ENCODE measurements at regions not wholly inside any gene's neighbourhood (a gene's known extent, or its start where the extent isn't known, plus 50 kb on each side); places are given as distances from the start of the nearest gene placed in this dataset.
"Not testable (repeated sequence)": the region's sequence is repeated elsewhere in the genome, so short reads cannot be mapped to it uniquely, and the experiment has no call there.

DNA sequence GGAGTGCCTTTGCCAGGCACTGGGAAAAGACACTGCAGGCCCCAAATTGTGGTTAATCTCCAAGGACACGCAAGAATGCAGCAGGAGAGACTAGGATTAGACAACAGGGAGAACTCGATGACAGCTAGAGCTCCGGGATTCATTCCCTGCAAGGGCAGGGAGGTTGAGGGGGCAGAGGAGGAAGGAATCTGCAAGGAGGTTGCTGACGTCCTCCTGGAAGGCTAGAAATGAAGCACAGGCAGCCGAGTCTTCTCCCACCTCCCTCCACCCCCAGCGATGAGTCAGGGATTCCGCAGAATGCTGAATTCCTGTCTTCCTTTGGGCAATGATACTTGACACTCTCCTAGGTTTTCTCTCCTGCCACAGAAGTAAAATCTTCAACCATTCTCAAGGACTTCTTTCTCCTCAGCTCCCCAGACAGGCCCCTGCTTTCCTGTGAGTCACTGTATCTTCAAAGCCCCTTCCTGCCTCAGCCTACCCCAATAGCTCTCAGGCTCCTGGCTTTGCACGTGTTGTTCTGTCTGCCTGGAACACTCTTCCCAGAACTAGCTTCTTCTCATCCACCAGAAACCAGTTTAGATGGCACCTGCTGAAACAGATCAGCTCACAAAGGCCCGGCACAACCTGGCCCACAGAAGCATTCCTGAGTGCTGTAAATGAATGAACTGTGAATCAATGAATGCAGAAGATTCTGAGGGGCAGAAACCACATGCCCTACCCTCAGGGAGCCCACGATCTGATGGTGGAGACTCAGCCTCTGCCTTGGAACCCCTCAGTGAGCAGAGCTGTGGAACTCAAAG, 85.6 kb downstream of the MRPL14 start:
- peak; percentile 99 for DNase-seq (ENCODE audit: low read depth)

DNA sequence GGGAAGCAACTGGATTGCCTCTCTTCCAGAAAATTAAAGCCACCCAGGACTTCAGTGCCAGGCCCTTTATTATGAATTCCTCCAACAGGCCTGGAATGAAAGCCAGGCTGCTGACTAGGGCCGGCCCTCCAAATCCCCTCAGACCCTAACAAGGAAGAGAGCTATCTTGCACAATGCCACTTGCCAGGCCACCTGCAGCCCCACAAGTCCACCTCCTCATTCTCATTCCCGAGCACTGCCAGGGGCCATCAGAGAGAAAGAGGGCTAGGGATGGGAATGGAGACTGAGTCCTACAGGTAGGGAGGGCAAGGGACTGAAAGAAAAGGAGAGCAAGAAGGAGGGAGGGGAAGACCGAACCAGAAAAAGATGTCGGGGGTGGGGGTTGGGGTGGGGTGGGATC, 86.5 kb downstream of the MRPL14 start:
- TF ChIP-seq, protein P1, sequence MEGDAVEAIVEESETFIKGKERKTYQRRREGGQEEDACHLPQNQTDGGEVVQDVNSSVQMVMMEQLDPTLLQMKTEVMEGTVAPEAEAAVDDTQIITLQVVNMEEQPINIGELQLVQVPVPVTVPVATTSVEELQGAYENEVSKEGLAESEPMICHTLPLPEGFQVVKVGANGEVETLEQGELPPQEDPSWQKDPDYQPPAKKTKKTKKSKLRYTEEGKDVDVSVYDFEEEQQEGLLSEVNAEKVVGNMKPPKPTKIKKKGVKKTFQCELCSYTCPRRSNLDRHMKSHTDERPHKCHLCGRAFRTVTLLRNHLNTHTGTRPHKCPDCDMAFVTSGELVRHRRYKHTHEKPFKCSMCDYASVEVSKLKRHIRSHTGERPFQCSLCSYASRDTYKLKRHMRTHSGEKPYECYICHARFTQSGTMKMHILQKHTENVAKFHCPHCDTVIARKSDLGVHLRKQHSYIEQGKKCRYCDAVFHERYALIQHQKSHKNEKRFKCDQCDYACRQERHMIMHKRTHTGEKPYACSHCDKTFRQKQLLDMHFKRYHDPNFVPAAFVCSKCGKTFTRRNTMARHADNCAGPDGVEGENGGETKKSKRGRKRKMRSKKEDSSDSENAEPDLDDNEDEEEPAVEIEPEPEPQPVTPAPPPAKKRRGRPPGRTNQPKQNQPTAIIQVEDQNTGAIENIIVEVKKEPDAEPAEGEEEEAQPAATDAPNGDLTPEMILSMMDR (conservative IDR thresholded peaks at IDR 0.05; ENCODE audit: control insufficient read depth, insufficient read depth, low read depth, low read length), result no peak
- DNase-seq (ENCODE audit: low read depth), result no peak
- no peak overlapping the region for H3K4me3 ChIP-seq (ENCODE audit: control insufficient read depth, low read depth, low read length)

More for the DNA sequence above, 85.6 kb downstream of the MRPL14 start:
- no peak overlapping the region for H3K4me3 ChIP-seq (ENCODE audit: control insufficient read depth, low read depth, low read length)
- TF ChIP-seq, protein P1 (conservative IDR thresholded peaks at IDR 0.05; ENCODE audit: control insufficient read depth, insufficient read depth, low read depth, low read length), result no peak

DNA sequence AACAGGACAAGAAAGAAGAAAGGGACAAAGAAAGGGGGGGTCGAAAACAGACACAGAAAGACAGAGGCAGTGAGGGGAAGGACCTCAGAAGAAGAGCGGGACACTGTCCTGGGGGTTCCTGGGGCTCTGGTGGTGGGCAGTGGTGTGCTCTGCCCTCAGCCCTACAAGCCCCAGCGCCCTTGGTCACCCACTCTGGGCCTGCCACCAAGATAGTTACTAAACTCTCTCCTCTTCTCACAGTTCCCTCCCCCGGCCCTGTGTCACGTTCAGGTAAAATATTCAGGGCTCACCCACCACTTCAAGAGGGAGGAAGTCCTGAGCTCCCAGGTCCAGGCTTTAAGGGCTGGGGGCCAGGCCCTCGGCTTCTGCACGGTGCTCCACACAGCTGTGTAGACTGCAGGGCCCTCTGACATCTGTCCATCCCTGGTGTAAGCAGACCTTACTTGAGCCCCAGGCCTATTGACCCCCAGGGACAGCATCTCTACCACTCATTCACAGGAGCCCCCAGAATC, 87.4 kb downstream of the MRPL14 start:
- H3K4me3 ChIP-seq (ENCODE audit: control insufficient read depth, low read depth, low read length), result no peak overlapping the region
- TF ChIP-seq, protein P1 (conservative IDR thresholded peaks at IDR 0.05; ENCODE audit: control insufficient read depth, insufficient read depth, low read depth, low read length), result no peak
- no peak for DNase-seq (ENCODE audit: low read depth)

DNA sequence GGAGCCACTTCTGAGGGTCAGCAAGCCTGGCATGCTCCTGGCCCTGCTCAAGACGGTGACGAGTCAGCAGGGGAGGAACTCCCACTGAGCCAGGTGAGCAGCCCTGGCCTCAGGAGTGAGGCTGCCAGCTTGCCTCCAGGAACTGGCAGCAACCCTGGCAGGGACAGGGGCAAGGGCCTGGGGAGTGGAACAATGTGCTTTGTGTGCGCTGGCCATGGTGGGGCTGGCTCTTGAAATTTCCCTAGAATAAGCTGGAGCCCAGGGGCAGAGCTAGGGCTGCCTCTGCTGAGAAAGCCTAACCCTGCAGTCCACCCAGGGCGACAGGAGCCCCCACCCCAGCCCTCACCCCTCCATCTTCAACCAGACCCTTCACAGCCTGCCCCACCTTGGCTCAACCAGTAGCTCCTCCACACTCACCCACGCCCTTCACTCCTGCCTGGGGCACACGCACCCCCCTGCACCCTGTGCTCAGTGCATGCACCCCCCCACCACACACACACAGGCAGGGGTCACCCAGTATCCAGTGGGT, 88.0 kb downstream of the MRPL14 start:
- no peak overlapping the region for H3K4me3 ChIP-seq (ENCODE audit: control insufficient read depth, low read depth, low read length)
- no peak for DNase-seq (ENCODE audit: low read depth)
- TF ChIP-seq, protein P1 (conservative IDR thresholded peaks at IDR 0.05; ENCODE audit: control insufficient read depth, insufficient read depth, low read depth, low read length), result no peak

DNA sequence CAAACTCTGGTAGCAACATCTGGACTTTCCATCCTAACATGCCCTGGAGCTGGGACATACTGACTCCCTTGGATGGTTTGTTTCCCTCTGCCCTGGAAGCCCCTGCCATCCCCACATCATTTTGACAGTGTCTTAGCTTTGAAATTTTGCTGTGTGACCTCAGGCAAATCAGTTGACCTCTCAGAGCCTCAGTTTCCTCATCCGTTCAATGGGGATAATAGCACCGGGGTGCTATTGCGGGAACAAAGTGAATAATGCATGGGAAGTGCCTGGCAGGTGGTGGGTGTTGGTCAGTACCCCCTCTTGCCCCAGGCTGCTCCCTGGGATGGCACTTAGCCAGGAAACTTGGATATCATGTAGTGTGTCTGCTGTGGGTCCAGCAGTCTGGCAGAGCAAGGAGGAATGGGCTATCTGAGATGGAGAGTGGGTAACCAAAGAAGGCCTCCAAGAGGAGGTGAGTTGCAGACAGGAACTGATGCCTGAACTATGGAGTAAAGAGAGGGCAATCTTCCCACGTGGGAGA, 88.6 kb downstream of the MRPL14 start:
- no peak for DNase-seq (ENCODE audit: low read depth)
- H3K4me3 ChIP-seq (ENCODE audit: control insufficient read depth, low read depth, low read length), result no peak overlapping the region
- TF ChIP-seq, protein P1 (conservative IDR thresholded peaks at IDR 0.05; ENCODE audit: control insufficient read depth, insufficient read depth, low read depth, low read length), result no peak

DNA sequence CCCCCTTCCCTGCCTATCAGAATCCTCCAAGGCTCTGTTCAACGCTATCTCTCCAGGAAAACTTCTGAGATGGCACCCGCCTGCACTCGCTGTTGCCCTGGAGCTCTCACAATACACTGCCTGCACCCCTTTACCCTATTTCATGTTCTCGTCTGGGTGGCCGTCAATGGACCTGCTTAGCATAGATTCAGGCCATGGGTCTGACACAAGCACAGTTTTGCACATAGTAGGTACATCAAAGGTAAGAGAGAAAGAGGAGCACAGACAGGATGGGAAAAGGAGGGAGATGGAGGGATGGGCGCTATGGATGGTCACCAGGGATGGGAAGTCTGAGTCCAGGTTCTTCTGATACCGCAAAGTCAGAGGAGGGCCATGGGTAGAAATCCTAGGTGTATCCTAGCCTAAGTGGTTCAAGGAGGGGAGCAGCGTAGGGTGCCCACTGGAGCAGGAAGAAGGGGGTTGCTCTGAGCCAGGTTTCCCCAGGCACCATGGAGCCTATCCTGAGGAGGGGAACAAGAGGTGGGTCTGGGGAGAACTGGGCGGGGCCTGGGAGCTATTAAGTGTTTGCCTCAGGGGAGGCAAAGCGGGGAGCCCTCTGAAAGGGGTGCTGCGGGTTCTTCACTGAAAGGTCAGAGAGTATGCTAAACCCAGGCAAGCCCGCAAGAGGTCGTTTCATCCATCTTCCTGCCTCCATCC, 89.3 kb downstream of the MRPL14 start:
- TF ChIP-seq, protein P1 (conservative IDR thresholded peaks at IDR 0.05; ENCODE audit: control insufficient read depth, insufficient read depth, low read depth, low read length), result no peak
- DNase-seq (ENCODE audit: low read depth), result no peak

DNA sequence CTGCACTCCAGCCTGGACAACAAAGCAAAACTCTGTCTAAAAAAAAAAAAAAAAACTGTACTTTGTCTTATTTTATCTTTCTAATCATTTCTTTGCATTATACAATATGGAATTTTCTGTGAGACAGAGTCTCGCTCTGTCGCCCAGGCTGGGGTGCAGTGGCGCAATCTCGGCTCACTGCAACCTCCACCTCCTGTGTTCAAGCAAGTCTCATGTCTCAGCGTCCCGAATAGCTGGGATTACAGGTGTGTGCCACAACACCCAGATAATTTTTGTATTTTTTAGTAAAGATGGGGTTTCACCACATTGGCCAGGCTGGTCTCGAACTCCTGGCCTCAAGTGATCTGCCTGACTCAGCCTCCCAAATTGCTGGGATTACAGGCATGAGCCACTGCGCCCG, 90.0 kb downstream of the MRPL14 start:
- DNase-seq (ENCODE audit: low read depth); H3K4me3 ChIP-seq (ENCODE audit: control insufficient read depth, low read depth, low read length): not testable (repeated sequence)

More for the DNA sequence above, 89.3 kb downstream of the MRPL14 start:
- H3K4me3 ChIP-seq (ENCODE audit: control insufficient read depth, low read depth, low read length), result no peak overlapping the region
